ENCODE measurements at regions not wholly inside any gene's neighbourhood (a gene's known extent, or its start where the extent isn't known, plus 50 kb on each side); places are given as distances from the start of the nearest gene placed in this dataset.

GRCh38 chr16:85349365-85350145 lies 237.3 kb upstream of the CIBAR2 start:
- TF ChIP-seq CTCF (IDR thresholded peaks at IDR 0.05) (no peak), POLR2A (IDR thresholded peaks at IDR 0.05) (no peak)

Measured in thyroid gland (tissue), 4 donors.